Sigmoid colon (tissue), 6 donors: ENCODE measurements at regions not wholly inside any gene's neighbourhood (a gene's known extent, or its start where the extent isn't known, plus 50 kb on each side); places are given as distances from the start of the nearest gene placed in this dataset.
A peak's percentile ranks its signal among the peaks of the same experiment; 100 is the strongest.

Experiments used
- DNase-seq: peaks from one replicate; pipeline ENCODE4 v3.0.0-alpha.2; 2019
- H3K27ac ChIP-seq, 4 donors: fragments of 200-600 bp; sonication (generic); one replicate each; pipeline ENCODE4 v1.5.1; 2016 to 2019; ENCODE audit warnings: mild to moderate bottlenecking in 1 of 4
- H3K27me3 ChIP-seq, 3 donors: fragments of 200-600 bp; sonication (generic); one replicate each; pipeline ENCODE4 v1.5.1; 2019; ENCODE audit warnings: mild to moderate bottlenecking in 1 of 3
- H3K36me3 ChIP-seq, 4 donors: fragments of 200-600 bp; sonication (generic); one replicate each; pipeline ENCODE4 v1.5.1; 2016 to 2019
- H3K4me1 ChIP-seq, 4 donors: fragments of 200-600 bp; sonication (generic); one replicate each; pipeline ENCODE4 v1.5.1; 2017 to 2019
- H3K4me3 ChIP-seq, 4 donors: fragments of 200-600 bp; sonication (generic); one replicate each; pipeline ENCODE4 v1.5.1; 2017 to 2019; ENCODE audit warnings: mild to moderate bottlenecking in 2 of 4, moderate library complexity in 1 of 4
- H3K9me3 ChIP-seq, 4 donors: fragments of 200-600 bp in 3 of 4; sonication (generic) in 3 of 4; one replicate each; pipeline versions ENCODE4 v1.5.1 to v1.6.1; 2013 to 2019
- EP300 ChIP-seq, 4 donors: sonication (generic); formaldehyde crosslinking; IDR thresholded peaks; one replicate each; pipeline ENCODE4 v1.6.1; 2017; ENCODE audit warnings: antibody characterized with exemption in 4 of 4
- POLR2A ChIP-seq, 2 donors: fragments of 450-650 bp; IDR thresholded peaks; one replicate each; pipeline ENCODE4 v1.6.1; 2016; ENCODE audit warnings: antibody characterized with exemption in 2 of 2, mild to moderate bottlenecking in 2 of 2, moderate library complexity in 2 of 2
- POLR2AphosphoS5 ChIP-seq, 4 donors: sonication (generic); formaldehyde crosslinking; IDR thresholded peaks; one replicate each; pipeline ENCODE4 v1.6.1; 2017; ENCODE audit warnings: antibody characterized with exemption in 4 of 4
- WGBS, 2 donors: extraction: QIAGEN DNeasy Blood & Tissue Kit; methylation state at CpG; one replicate each; pipeline ENCODE4 v1.1.7; 2013; 5-methylcytosine and 5-hydroxymethylcytosine counted together
- intact Hi-C: fragments of 100-400 bp; cut with DNase I; formaldehyde crosslinking; loops from one replicate; pipeline ENCODE4 v1.15.1; 2023
- TF ChIP-seq, protein P1 (sequence below), 4 experiments: fragments of 450-650 bp in 3 of 4; fragments of 200-600 bp in 1 of 4; IDR thresholded peaks; one replicate each; pipeline ENCODE4 v1.5.1; 2016 to 2019; ENCODE audit warnings: antibody characterized with exemption in 4 of 4, mild to moderate bottlenecking in 3 of 4, moderate library complexity in 2 of 4
- donor health status: healthy with polysubstance abuse.
- donor health status: healthy.

DNA sequence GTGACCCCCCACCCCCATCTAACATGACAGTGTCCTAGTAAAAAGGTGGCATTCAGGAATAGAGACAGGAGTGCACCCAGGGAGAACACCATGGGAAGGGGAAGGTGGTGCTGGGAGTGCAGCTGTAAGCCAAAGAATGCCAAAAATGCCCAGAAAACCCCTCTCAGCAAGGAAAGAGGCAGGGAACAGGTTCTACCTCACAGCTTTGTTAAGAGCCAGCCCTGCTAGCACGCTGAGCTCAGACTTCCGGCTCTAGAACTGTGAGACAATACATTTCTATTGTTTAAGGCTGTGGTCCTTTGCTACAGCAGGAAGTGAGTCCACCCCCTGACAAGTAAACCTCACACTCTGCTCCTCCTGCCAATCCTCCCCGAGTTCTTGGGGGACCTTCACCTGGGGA is 302.4 kb upstream of the N4BP1 start:
- intact Hi-C loops = no loop called here
- whole genome bisulfite sequencing, 2 donors = 38 to 45% methylated on average over 3 of the region's 3 CpGs
- DNase-seq = no peak

DNA sequence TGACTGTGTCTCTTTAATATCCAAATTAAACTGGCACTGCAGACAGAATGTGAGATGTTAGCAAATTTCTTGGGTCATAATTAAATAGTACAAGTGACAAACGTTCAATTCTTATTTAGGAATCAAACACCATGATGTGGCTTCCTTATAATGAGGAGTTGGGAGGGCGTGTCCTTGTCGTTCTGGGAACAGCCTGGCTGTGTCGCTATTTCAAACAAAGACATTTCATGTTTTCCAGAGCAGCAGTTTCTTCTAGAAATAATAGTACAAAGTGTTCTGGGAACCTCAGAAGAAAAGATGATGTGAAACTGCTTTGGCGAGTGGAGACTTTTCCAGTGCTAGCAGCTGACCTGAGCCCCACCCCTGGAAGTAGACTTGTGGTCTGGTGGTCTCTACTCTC is 301.7 kb upstream of the N4BP1 start:
- no peak for DNase-seq
- 33 to 40% methylated on average over 5 of the region's 5 CpGs for WGBS, 2 donors
- Histone ChIP-seq H3K27me3 (no peaks in the 10 kb centered on the region), H3K9me3 (no peaks in the 10 kb centered on the region), H3K36me3 (no peaks in the 10 kb centered on the region), H3K4me3 (no peak overlapping the region), H3K4me1 (peaks cover 0 to 13% (median 6%) of the 10 kb centered on the region in 4 donors), H3K27ac (no peak overlapping the region)
- TF ChIP-seq, protein P1, sequence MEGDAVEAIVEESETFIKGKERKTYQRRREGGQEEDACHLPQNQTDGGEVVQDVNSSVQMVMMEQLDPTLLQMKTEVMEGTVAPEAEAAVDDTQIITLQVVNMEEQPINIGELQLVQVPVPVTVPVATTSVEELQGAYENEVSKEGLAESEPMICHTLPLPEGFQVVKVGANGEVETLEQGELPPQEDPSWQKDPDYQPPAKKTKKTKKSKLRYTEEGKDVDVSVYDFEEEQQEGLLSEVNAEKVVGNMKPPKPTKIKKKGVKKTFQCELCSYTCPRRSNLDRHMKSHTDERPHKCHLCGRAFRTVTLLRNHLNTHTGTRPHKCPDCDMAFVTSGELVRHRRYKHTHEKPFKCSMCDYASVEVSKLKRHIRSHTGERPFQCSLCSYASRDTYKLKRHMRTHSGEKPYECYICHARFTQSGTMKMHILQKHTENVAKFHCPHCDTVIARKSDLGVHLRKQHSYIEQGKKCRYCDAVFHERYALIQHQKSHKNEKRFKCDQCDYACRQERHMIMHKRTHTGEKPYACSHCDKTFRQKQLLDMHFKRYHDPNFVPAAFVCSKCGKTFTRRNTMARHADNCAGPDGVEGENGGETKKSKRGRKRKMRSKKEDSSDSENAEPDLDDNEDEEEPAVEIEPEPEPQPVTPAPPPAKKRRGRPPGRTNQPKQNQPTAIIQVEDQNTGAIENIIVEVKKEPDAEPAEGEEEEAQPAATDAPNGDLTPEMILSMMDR (IDR thresholded peaks at IDR 0.05) = peak in 1 of 4 experiments; percentile 26
- no peak for TF ChIP-seq POLR2A (IDR thresholded peaks at IDR 0.05)
- intact Hi-C loops = loop anchor here (2.0 kb wide), 1 partner anchor 437 kb away; no protein-coding TSS in a partner anchor

More for the DNA sequence above, 302.4 kb upstream of the N4BP1 start:
- Histone ChIP-seq H3K9me3 (no peaks in the 10 kb centered on the region), H3K4me3 (no peak overlapping the region), H3K27ac (no peak overlapping the region), H3K27me3 (no peaks in the 10 kb centered on the region), H3K4me1 (peaks cover 0 to 13% (median 6%) of the 10 kb centered on the region in 4 donors), H3K36me3 (no peaks in the 10 kb centered on the region)
- no peak for TF ChIP-seq EP300 (IDR thresholded peaks at IDR 0.05)
- no peak for TF ChIP-seq POLR2AphosphoS5 (IDR thresholded peaks at IDR 0.05)
- TF ChIP-seq POLR2A (IDR thresholded peaks at IDR 0.05) = no peak
- TF ChIP-seq, protein P1 (IDR thresholded peaks at IDR 0.05) = no peak

DNA sequence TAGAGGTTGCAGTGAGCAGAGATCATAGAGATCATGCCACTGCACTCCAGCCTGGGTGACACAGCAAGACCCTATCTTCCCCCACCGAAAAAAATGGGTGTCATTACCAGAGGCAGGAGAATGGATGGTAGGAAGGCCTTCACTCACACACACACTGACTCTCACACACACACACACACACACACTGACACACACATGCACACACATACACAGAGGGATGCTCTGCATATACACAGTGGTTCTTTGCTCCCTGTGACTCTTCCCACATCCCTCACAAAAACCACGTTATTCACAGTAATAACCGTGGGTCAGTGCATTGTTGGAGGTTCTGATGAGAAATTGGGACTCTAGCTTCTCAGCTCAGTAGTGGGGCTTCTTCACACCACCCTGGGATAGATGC is 300.2 kb upstream of the N4BP1 start:
- Histone ChIP-seq H3K9me3 (no peaks in the 10 kb centered on the region), H3K27ac (no peak overlapping the region), H3K4me1 (peaks cover 0 to 13% (median 6%) of the 10 kb centered on the region in 4 donors), H3K4me3 (no peak overlapping the region), H3K27me3 (no peaks in the 10 kb centered on the region), H3K36me3 (no peaks in the 10 kb centered on the region)
- intact Hi-C loops = loop anchor here (2.0 kb wide), 1 partner anchor 439 kb away; no protein-coding TSS in a partner anchor
- no peak for TF ChIP-seq EP300 (IDR thresholded peaks at IDR 0.05)
- no peak for TF ChIP-seq POLR2AphosphoS5 (IDR thresholded peaks at IDR 0.05)
- TF ChIP-seq, protein P1 (IDR thresholded peaks at IDR 0.05) = no peak
- no peak for TF ChIP-seq POLR2A (IDR thresholded peaks at IDR 0.05)
- 74 to 92% methylated on average over 3 of the region's 3 CpGs for WGBS, 2 donors
- DNase-seq = no peak

DNA sequence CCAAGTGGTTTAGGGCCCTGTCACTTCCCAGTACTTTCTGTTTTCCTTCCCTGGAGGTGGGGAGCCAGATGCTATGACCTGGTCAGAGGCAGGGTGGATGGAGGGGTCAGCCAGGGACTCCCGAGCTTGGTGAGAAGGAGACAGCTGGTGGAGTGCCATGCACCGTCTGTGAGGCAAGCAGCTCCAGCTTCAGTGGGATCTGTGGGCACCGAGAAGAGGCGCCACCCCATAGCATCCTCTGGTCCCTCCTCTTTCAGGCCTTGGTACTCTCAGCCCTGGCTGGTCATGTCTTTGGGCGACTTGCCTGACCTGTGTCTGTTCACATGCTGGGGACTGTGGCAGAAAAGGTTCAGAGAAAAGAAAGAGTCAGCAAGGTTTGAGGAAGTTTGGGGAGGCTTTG is 299.3 kb upstream of the N4BP1 start:
- DNase-seq = no peak
- 79 to 85% methylated on average over 5 of the region's 5 CpGs for WGBS, 2 donors
- intact Hi-C loops = no loop called here
- TF ChIP-seq EP300 (IDR thresholded peaks at IDR 0.05) (no peak), POLR2AphosphoS5 (IDR thresholded peaks at IDR 0.05) (no peak), POLR2A (IDR thresholded peaks at IDR 0.05) (no peak)
- TF ChIP-seq, protein P1 (IDR thresholded peaks at IDR 0.05) = no peak
- H3K4me1 ChIP-seq = peaks cover 0 to 13% (median 6%) of the 10 kb centered on the region in 4 donors
- no peaks in the 10 kb centered on the region for H3K27me3 ChIP-seq
- no peaks in the 10 kb centered on the region for H3K36me3 ChIP-seq
- H3K4me3 ChIP-seq = no peak overlapping the region
- H3K9me3 ChIP-seq = no peaks in the 10 kb centered on the region
- no peak overlapping the region for H3K27ac ChIP-seq
